ENCODE measurements at regions not wholly inside any gene's neighbourhood (a gene's known extent, or its start where the extent isn't known, plus 50 kb on each side); places are given as distances from the start of the nearest gene placed in this dataset.

- no peak for TF ChIP-seq CTCF (conservative IDR thresholded peaks at IDR 0.05 in 1 of 2, IDR thresholded peaks at IDR 0.05 in 1 of 2; ENCODE audit: extremely low read depth in 1 of 2, insufficient read depth in 1 of 2, low read depth in 1 of 2, low read length in 2 of 2)
- no peak for TF ChIP-seq EZH2 (IDR thresholded peaks at IDR 0.05; ENCODE audit: borderline replicate concordance, low read length)
Measured at GRCh38 chr2:103008586-103008985, 246.8 kb downstream of the TMEM182 start.

All from mammary epithelial cell (primary cell).